SK-N-SH treated with all-trans-retinoic acid at 6 μM for 48 hours (cell line): ENCODE measurements at regions not wholly inside any gene's neighbourhood (a gene's known extent, or its start where the extent isn't known, plus 50 kb on each side); places are given as distances from the start of the nearest gene placed in this dataset.

Source experiments
- ATAC-seq: fragments of 200-7000 bp; cut with Tn5 transposase; 3 replicates; pipeline ENCODE4 v1.9.1; 2020; ENCODE audit warnings: mild to moderate bottlenecking, moderate library complexity
- ARNTL ChIP-seq: fragments of 450-650 bp; formaldehyde crosslinking; IDR thresholded peaks from 2 replicates; pipeline ENCODE4 v1.5.0; 2020; ENCODE audit warnings: low read depth, mild to moderate bottlenecking, moderate library complexity, borderline replicate concordance
- BACH2 ChIP-seq: fragments of 250-450 bp; sonication (Bioruptor Pico); IDR thresholded peaks from 2 replicates; pipeline ENCODE4 v1.9.0; 2021; ENCODE audit warnings: mild to moderate bottlenecking, borderline replicate concordance
- CSDC2 ChIP-seq: fragments of 250-450 bp; sonication (Bioruptor Pico); IDR thresholded peaks from 2 replicates; pipeline ENCODE4 v1.5.0; 2020; ENCODE audit warnings: mild to moderate bottlenecking, moderate library complexity
- ESRRG ChIP-seq: fragments of 250-450 bp; sonication (Bioruptor Pico); IDR thresholded peaks from 2 replicates; pipeline ENCODE4 v1.6.1; 2021; ENCODE audit warnings: mild to moderate bottlenecking
- GLIS3 ChIP-seq: fragments of 250-450 bp; sonication (Bioruptor Pico); IDR thresholded peaks from 2 replicates; pipeline ENCODE4 v1.5.0; 2020; ENCODE audit warnings: mild to moderate bottlenecking, moderate library complexity
- ISL1 ChIP-seq: fragments of 250-450 bp; sonication (Bioruptor Pico); IDR thresholded peaks from 2 replicates; pipeline ENCODE4 v2.1.2; 2022; ENCODE audit warnings: mild to moderate bottlenecking, moderate library complexity
- OSR1 ChIP-seq: fragments of 250-450 bp; sonication (Bioruptor Pico); IDR thresholded peaks from 2 replicates; pipeline ENCODE4 v1.8.0; 2022; ENCODE audit warnings: moderate library complexity, mild to moderate bottlenecking, inconsistent platforms
- PPARA ChIP-seq: fragments of 250-450 bp; sonication (Bioruptor Pico); IDR thresholded peaks from 2 replicates; pipeline ENCODE4 v1.5.0; 2020; ENCODE audit warnings: mild to moderate bottlenecking, borderline replicate concordance
- RARB ChIP-seq: fragments of 250-450 bp; sonication (Bioruptor Pico); IDR thresholded peaks from 2 replicates; pipeline ENCODE4 v1.8.0; 2021; ENCODE audit warnings: mild to moderate bottlenecking, moderate library complexity
- SNAI2 ChIP-seq: fragments of 250-450 bp; sonication (Bioruptor Pico); IDR thresholded peaks from 2 replicates; pipeline ENCODE4 v1.5.0; 2020; ENCODE audit warnings: mild to moderate bottlenecking, moderate library complexity
- TCF4 ChIP-seq: fragments of 250-450 bp; sonication (Bioruptor Pico); IDR thresholded peaks from 2 replicates; pipeline ENCODE4 v1.8.0; 2021; ENCODE audit warnings: mild to moderate bottlenecking, moderate library complexity, borderline replicate concordance
- TOX ChIP-seq: fragments of 250-450 bp; sonication (Bioruptor Pico); IDR thresholded peaks from 2 replicates; pipeline ENCODE4 v1.8.0; 2021; ENCODE audit warnings: mild to moderate bottlenecking, moderate library complexity, borderline replicate concordance
- ZC3H10 ChIP-seq: fragments of 250-450 bp; sonication (Bioruptor Pico); IDR thresholded peaks from 2 replicates; pipeline ENCODE4 v1.5.1; 2021; ENCODE audit warnings: mild to moderate bottlenecking, moderate library complexity
- ZFP3 ChIP-seq: fragments of 250-450 bp; sonication (Bioruptor Pico); IDR thresholded peaks from 2 replicates; pipeline ENCODE4 v1.5.0; 2020; ENCODE audit warnings: mild to moderate bottlenecking, moderate library complexity
- ZFP30 ChIP-seq: fragments of 450-650 bp; formaldehyde crosslinking; IDR thresholded peaks from 2 replicates; pipeline ENCODE4 v1.5.0; 2022; ENCODE audit warnings: mild to moderate bottlenecking, moderate library complexity
- ZNF565 ChIP-seq: fragments of 450-650 bp; formaldehyde crosslinking; conservative IDR thresholded peaks from 2 replicates; pipeline ENCODE4 v1.5.0; 2020; ENCODE audit warnings: low read depth, mild to moderate bottlenecking, moderate library complexity
- ZNF8 ChIP-seq: fragments of 450-650 bp; formaldehyde crosslinking; IDR thresholded peaks from 2 replicates; pipeline ENCODE4 v1.5.0; 2020; ENCODE audit warnings: mild to moderate bottlenecking, moderate library complexity
- TF ChIP-seq, protein P1 (sequence below): fragments of 250-450 bp; sonication (Bioruptor Pico); IDR thresholded peaks from 2 replicates; pipeline ENCODE4 v1.5.0; 2020; ENCODE audit warnings: mild to moderate bottlenecking, moderate library complexity
- TF ChIP-seq, protein P2 (sequence below): fragments of 250-450 bp; sonication (Bioruptor Pico); IDR thresholded peaks from 2 replicates; pipeline ENCODE4 v1.8.0; 2020; ENCODE audit warnings: mild to moderate bottlenecking, moderate library complexity, borderline replicate concordance
- TF ChIP-seq, protein P3 (sequence below): fragments of 250-450 bp; sonication (Bioruptor Pico); IDR thresholded peaks from 2 replicates; pipeline ENCODE4 v1.5.1; 2021; ENCODE audit warnings: mild to moderate bottlenecking, moderate library complexity
- TF ChIP-seq, protein P4 (sequence below): fragments of 250-450 bp; sonication (Bioruptor Pico); IDR thresholded peaks from 2 replicates; pipeline ENCODE4 v1.5.1; 2020; ENCODE audit warnings: low read depth, mild to moderate bottlenecking, moderate library complexity

DNA sequence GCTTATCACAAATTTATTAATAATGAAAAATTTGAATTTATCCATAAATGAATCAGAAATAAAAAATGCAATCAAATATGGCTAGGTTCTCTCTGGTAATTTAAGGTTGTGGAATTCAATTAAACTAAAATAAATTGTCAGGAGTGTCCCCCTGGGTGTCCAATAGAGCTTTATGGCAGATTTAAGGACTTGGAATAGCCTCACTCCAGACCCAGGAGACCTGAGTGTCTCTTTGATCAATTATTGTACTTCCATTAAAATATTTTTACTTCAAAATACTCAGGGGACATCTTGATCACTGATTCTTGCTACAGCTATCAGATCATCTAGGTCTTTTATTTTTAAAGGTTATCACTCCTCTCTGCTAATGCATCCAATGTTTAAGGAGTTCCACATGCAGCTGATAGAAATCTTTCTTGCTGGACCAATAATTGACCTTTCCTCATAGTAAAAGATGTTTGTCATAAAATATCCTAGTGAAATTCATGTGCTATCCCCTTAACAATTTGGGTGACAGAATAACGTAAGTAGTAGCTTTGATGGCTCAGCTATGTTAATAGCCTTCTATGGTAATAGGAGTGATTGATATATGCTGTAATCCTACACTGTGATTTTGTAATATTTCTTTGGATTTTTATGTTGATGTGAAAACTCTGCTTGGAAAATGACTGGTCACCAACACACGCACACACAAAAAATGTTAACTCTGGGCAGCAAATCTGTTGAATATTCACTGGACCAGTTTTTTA is 395.3 kb downstream of the NYAP2 start:
- ATAC-seq = no peak
- TF ChIP-seq TOX (CRISPR knock-in tag) = no peak
- TF ChIP-seq ZFP3 (CRISPR knock-in tag) = no peak
- TF ChIP-seq TCF4 (CRISPR knock-in tag) = no peak
- no peak for TF ChIP-seq BACH2 (CRISPR knock-in tag)
- TF ChIP-seq, protein P1, sequence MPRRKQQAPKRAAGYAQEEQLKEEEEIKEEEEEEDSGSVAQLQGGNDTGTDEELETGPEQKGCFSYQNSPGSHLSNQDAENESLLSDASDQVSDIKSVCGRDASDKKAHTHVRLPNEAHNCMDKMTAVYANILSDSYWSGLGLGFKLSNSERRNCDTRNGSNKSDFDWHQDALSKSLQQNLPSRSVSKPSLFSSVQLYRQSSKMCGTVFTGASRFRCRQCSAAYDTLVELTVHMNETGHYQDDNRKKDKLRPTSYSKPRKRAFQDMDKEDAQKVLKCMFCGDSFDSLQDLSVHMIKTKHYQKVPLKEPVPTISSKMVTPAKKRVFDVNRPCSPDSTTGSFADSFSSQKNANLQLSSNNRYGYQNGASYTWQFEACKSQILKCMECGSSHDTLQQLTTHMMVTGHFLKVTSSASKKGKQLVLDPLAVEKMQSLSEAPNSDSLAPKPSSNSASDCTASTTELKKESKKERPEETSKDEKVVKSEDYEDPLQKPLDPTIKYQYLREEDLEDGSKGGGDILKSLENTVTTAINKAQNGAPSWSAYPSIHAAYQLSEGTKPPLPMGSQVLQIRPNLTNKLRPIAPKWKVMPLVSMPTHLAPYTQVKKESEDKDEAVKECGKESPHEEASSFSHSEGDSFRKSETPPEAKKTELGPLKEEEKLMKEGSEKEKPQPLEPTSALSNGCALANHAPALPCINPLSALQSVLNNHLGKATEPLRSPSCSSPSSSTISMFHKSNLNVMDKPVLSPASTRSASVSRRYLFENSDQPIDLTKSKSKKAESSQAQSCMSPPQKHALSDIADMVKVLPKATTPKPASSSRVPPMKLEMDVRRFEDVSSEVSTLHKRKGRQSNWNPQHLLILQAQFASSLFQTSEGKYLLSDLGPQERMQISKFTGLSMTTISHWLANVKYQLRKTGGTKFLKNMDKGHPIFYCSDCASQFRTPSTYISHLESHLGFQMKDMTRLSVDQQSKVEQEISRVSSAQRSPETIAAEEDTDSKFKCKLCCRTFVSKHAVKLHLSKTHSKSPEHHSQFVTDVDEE (CRISPR knock-in tag) = no peak
- TF ChIP-seq RARB (CRISPR knock-in tag) = no peak
- TF ChIP-seq ZNF565 = no peak
- no peak for TF ChIP-seq GLIS3
- TF ChIP-seq ZC3H10 = no peak
- TF ChIP-seq CSDC2 (CRISPR knock-in tag) = no peak
- TF ChIP-seq ZFP30 (CRISPR knock-in tag) = no peak
- no peak for TF ChIP-seq SNAI2 (CRISPR knock-in tag)
- TF ChIP-seq, protein P2, sequence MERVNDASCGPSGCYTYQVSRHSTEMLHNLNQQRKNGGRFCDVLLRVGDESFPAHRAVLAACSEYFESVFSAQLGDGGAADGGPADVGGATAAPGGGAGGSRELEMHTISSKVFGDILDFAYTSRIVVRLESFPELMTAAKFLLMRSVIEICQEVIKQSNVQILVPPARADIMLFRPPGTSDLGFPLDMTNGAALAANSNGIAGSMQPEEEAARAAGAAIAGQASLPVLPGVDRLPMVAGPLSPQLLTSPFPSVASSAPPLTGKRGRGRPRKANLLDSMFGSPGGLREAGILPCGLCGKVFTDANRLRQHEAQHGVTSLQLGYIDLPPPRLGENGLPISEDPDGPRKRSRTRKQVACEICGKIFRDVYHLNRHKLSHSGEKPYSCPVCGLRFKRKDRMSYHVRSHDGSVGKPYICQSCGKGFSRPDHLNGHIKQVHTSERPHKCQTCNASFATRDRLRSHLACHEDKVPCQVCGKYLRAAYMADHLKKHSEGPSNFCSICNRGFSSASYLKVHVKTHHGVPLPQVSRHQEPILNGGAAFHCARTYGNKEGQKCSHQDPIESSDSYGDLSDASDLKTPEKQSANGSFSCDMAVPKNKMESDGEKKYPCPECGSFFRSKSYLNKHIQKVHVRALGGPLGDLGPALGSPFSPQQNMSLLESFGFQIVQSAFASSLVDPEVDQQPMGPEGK = no peak
- TF ChIP-seq ESRRG (CRISPR knock-in tag) = no peak
- TF ChIP-seq PPARA = no peak
- TF ChIP-seq, protein P3, sequence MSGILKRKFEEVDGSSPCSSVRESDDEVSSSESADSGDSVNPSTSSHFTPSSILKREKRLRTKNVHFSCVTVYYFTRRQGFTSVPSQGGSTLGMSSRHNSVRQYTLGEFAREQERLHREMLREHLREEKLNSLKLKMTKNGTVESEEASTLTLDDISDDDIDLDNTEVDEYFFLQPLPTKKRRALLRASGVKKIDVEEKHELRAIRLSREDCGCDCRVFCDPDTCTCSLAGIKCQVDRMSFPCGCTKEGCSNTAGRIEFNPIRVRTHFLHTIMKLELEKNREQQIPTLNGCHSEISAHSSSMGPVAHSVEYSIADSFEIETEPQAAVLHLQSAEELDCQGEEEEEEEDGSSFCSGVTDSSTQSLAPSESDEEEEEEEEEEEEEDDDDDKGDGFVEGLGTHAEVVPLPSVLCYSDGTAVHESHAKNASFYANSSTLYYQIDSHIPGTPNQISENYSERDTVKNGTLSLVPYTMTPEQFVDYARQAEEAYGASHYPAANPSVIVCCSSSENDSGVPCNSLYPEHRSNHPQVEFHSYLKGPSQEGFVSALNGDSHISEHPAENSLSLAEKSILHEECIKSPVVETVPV (CRISPR knock-in tag) = no peak
- no peak for TF ChIP-seq OSR1 (CRISPR knock-in tag)
- TF ChIP-seq ISL1 (CRISPR knock-in tag) = no peak

DNA sequence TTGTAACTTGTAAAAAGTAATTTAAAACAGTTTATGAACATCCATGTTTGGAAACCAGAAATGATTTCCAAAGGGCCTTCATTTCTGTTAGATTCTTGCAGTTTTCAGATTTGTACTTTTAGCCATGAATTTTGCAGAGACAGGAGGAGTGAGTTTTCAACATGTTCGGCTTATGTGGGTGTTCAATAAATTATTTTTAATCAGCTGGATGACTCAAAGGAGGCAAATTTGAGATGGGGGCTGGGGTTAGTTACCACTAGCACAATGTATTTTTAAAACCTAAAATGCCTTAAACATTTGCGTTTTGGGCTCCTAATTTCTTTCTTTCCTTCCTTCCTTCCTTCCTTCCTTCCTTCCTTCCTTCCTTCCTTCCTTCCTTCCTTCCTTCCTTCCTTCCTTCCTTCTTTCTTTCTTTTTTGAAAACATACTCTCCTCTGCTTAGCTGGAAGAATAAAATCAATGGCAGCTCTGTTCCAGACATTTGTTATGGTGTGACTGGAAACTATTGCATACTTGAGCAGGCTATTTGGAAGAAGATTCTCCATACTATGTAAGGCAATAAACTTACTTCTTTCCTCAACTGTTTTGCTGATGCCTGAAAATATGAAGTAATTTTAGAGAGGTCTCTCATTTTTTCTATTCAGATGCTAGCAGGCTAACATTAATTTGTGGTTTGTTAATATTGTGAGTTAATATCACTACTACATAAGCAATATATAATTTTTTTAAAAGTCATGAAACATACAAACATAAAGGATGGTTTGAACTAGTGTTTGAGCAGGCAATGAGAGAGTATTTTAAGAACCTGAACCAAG is 394.4 kb downstream of the NYAP2 start:
- TF ChIP-seq RARB (CRISPR knock-in tag) (no peak), CSDC2 (CRISPR knock-in tag) (no peak), ARNTL (CRISPR knock-in tag) (no peak), SNAI2 (CRISPR knock-in tag) (no peak), ESRRG (CRISPR knock-in tag) (no peak), ZNF8 (CRISPR knock-in tag) (no peak), PPARA (no peak), TOX (CRISPR knock-in tag) (no peak), ISL1 (CRISPR knock-in tag) (no peak), TCF4 (CRISPR knock-in tag) (no peak), OSR1 (CRISPR knock-in tag) (no peak), ZNF565 (no peak), ZC3H10 (no peak), GLIS3 (no peak), ZFP30 (CRISPR knock-in tag) (no peak)
- TF ChIP-seq, protein P3 (CRISPR knock-in tag) = no peak
- TF ChIP-seq, protein P2 = no peak
- TF ChIP-seq, protein P4, sequence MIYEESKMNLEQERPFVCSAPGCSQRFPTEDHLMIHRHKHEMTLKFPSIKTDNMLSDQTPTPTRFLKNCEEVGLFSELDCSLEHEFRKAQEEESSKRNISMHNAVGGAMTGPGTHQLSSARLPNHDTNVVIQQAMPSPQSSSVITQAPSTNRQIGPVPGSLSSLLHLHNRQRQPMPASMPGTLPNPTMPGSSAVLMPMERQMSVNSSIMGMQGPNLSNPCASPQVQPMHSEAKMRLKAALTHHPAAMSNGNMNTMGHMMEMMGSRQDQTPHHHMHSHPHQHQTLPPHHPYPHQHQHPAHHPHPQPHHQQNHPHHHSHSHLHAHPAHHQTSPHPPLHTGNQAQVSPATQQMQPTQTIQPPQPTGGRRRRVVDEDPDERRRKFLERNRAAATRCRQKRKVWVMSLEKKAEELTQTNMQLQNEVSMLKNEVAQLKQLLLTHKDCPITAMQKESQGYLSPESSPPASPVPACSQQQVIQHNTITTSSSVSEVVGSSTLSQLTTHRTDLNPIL = no peak
- TF ChIP-seq, protein P1 (CRISPR knock-in tag) = no peak
- ATAC-seq = no peak
